NAMALWA (cell line): ENCODE measurements at regions not wholly inside any gene's neighbourhood (a gene's known extent, or its start where the extent isn't known, plus 50 kb on each side); places are given as distances from the start of the nearest gene placed in this dataset.
"Not testable (repeated sequence)": the region's sequence is repeated elsewhere in the genome, so short reads cannot be mapped to it uniquely, and the experiment has no call there.

Source experiments
- DNase-seq: peaks from one replicate; pipeline ENCODE4 v3.0.0-alpha.2; 2015; ENCODE audit warnings: low spot score

DNA sequence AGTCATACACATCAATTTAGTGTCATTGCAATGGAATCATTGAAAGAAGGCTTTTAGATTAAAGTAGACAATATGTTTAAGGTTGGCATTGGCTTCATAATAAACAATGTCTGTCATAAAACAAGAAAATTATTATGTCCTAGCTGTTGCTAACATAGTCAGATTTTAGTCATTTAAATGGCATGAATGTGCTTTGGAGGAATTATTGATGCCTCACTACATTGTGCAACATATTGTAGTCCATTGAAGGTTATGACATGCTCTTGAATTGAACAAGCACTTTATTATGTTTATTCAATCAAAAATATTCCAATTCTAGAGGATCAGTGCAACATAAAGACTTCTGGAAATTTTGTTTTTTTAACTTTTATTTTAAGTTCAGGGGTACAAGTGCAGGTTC lies 489.8 kb upstream of the AMOT start:
- no peak for DNase-seq

- no peak for DNase-seq
Observed at GRCh38 chrX:113315927-113316326, 475.3 kb upstream of the AMOT start.

DNA sequence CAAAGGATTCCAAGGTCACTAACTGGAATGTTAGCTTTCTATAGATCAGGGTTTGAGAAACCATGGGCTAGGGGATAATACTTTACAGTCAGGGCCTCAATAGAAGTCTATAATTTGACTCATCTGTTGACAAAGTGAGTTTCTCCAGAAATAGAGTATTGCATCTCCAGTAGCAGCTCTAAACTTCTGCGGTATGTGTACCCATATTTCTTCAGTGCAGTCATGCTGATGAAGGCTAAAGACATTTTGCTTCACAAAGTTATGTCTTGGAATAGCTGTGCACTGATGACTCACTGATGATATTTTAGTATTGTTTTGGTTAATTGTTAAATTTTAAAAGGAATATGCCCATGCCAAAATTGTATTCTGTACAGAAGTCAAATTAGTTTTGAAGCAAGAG lies 464.9 kb upstream of the AMOT start:
- DNase-seq, result no peak

DNA sequence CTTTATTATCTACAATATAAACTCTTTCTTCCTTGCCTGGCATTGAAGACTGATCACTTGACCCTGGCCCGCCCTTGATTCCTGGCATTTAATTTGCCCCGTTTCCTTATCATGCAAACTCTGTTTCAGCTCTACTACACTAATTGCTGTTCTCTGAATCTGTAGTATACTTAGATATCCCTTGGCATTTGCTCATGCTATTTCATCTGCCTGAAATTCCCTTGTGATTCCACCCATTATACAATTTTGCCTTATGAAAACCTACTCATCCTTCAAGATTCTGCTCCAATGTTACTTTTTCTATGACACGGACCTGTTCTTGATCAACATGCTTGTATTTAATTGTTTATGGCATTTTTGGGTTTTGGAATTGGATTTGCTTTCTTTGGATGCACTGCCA lies 459.9 kb upstream of the AMOT start:
- no peak for DNase-seq

DNA sequence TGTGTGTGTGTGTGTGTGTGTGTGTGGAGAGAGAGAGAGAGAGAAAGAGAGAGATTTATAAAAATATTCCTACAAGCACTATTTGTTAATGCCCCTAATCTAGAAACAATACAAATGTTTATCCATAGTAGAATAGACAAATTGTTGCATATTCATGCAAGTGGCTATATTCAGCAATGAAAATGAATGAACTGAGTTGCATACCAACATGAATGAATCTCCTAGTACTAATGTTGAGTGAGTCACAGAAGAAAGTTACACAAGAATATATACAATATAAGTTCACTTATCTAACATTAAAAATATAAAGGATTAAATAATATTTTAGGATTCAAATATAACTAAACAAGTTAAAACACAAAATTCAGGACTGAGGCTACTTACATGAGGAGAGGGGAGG lies 456.8 kb upstream of the AMOT start:
- DNase-seq, result no peak

- DNase-seq, result no peak
Observed at GRCh38 chrX:113289503-113289902, 448.9 kb upstream of the AMOT start.

- no peak for DNase-seq
Observed at GRCh38 chrX:113287761-113288160, 447.1 kb upstream of the AMOT start.

- DNase-seq, result no peak
Observed at GRCh38 chrX:113275804-113276203, 435.2 kb upstream of the AMOT start.

DNA sequence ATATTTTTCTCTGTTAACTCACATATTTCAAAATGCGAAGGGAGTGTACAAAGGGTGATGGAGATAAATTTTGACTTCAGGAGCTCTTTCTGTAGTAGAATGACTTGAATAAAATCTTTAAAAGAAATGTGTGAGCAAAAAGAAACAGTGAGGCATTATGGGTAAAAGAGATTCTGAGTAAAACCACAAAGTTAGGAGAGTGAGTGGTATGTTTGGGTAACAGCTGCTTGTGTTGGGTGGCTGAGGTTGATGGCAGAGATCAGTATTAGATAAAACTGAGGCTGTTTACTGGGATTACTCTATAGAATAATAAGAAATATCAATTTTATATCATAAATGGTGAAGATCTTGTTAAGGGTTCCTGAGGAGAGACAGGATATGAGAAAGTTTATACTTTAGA lies 434.2 kb upstream of the AMOT start:
- no peak for DNase-seq

DNA sequence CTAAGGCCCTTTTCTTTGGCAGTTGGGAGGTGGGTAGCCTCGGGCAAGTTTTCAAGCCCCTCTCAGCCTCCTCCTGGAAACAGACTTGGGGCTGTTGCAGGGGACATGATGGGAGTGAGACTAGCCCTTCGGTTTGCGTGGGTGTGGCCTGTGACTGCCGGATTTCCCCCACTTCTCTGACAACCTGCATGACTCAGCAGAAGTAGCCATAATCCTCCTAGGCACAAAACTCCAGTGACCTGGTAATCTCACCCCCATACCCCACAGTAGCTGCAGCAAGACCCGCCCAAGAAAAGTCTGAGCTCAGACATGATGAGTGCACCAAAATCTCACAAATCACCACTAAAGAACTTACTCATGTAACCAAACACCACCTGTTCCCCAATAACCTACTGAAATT lies 433.7 kb upstream of the AMOT start:
- DNase-seq, result no peak

GRCh38 chrX:113269203-113269602 lies 428.6 kb upstream of the AMOT start:
- DNase-seq, result no peak

- peak; percentile 2 for DNase-seq
Observed at GRCh38 chrX:113260474-113260873, 419.8 kb upstream of the AMOT start.

- no peak for DNase-seq
Observed at GRCh38 chrX:113222305-113222704, 381.7 kb upstream of the AMOT start.

DNA sequence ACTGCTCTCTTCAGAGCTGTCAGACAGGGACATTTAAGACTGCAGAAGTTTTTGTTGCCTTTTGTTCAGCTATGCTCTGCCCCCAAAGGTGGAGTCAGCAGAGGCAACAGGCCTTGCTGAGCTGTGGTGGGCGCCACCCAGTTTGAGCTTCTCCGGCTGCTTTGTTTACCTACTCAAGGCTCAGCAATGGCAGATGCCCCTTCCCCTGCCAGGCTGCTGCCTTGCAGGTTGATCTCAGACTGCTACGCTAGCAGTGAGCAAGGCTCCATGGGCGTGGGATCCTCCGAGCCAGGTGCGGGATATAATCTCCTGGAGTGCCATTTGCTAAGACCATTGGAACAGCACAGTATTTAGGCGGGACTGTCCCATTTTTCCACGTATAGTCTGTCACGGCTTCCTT lies 371.4 kb upstream of the AMOT start:
- no peak for DNase-seq

- DNase-seq, result no peak
Observed at GRCh38 chrX:113202601-113203000, 362.0 kb upstream of the AMOT start.

DNA sequence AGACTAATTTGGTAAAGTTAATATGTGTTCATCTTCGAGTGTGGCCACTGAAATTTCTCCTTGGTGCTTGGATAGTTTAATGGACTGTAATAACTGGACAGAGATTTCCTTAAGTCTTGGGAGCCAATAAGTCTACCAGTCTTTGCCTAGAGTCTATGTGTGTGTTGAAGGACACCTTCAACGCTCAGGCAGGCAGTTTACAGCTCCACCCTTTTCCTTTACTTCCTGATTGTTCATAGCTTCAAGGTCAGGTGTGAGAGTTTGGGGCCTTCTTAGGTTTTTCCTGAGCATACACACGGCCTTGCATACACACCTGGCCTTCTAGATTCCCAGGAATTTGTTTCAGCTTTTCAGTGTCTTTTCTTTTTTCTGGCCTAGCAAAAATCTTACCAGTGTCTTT lies 355.3 kb upstream of the AMOT start:
- no peak for DNase-seq

- DNase-seq, result no peak
Observed at GRCh38 chrX:113192418-113192817, 351.8 kb upstream of the AMOT start.

DNA sequence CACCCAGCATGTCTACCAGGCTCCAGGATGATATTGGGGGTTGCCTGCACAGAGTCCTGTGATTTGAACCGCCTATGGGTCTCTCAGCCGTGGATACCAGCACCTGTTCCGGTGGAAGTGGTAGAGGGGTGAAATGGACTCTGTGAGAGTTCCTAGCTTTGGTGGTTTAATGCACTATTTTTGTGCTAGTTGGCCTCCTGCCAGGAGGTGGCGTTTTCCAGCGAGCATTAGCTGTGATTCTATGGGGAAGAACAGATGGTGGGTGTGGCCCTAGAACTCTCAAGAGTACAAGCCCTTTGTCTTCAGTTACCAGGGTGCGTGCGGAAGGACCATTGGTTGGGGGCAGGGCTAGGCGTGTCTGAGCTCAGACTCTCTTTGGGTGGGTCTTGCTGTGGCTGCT lies 316.9 kb upstream of the AMOT start:
- peak; percentile 2 for DNase-seq

DNA sequence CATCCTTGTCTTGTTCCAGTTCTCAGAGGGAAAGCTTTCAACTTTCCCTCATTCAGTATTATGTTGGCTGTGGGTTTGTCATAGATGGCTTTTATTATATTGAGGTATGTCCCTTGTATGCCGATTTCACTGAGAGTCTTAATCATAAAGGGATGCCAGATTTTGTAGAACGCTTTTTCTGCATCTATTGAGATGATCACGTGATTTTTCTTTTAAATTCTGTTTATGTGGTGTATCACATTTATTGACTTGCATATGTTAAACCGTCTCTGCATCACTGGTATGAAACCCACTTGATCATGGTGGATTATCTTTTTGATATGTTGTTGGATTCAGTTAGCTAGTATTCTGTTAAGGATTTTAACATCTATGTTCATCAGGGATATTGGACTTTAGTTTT lies 313.7 kb upstream of the AMOT start:
- DNase-seq, result not testable (repeated sequence)

GRCh38 chrX:113136836-113137235 lies 296.2 kb upstream of the AMOT start:
- DNase-seq, result no peak

DNA sequence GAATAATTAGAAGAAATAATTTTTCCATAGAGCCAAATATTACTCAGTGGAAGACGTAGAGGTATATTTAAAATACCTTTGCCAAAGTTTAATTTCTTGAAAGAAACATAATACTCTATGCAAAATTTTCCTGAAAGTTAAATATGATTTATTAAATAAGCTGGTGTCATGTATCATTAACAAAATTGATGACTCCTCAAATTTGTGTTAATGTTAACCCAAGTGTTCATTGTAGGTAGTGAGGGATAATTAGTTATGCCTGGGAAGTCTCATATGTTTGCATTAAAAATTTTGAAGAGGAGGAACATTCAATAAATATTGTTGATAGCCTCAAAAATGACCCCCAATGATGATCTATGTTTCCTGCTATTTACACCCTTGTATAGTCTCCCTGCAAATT lies 292.7 kb upstream of the AMOT start:
- DNase-seq, result no peak

DNA sequence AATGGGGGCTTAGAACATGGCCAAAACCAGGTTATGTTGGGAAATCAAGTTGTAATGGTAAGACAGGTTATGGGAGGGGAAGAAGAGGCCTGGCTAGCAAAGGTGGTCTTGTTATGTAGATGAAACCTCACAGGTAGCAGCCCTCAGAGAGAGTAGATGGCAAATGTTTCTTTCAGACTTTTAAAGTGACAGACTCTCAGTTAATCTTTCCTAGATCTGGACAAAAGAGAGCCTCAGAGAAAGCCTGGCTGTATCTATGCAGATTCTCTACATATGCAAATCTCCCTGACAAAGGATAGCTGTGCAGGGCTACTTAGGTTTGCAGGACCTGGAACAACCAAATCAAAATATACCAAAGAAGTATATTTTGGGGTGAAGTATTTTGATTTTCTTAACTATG lies 284.1 kb upstream of the AMOT start:
- no peak for DNase-seq

GRCh38 chrX:113075521-113075920 lies 234.9 kb upstream of the AMOT start:
- no peak for DNase-seq

DNA sequence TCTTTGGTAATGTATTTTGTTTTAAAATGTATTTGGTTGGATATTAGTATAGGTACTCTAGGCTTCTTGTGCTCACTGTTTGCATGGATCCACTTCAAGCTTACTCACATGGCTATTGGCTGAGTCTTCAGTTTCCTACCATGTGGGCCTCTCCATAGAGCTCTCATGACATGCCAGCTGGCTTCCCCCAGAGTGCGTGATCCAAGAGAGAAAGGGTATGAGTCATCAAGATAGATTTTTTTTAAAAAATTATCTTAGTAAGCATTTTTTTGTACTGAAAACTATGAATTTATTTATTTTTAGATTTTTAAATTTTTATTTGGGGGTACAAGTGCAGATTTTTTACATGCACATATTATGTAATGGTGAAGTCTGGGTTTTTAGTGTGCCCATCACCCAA lies 219.1 kb upstream of the AMOT start:
- DNase-seq, result no peak

- no peak for DNase-seq
Observed at GRCh38 chrX:113058634-113059033, 218.0 kb upstream of the AMOT start.
